IMR-90 (cell line): ENCODE measurements at regions not wholly inside any gene's neighbourhood (a gene's known extent, or its start where the extent isn't known, plus 50 kb on each side); places are given as distances from the start of the nearest gene placed in this dataset.

Source experiments
- ATAC-seq: fragments of 200-7000 bp; cut with Tn5 transposase; 2 replicates; pipeline ENCODE4 v1.9.1; 2020; ENCODE audit warnings: low read depth, mild to moderate bottlenecking, moderate library complexity
- BruUV-seq: library from RNA; stranded (reverse); fragments of 400-500 nt; replicated peaks from 2 replicates; lab custom pipeline; 2021; lab: Mats Ljungman, UMichigan
- CTCF ChIA-PET: fragments of 300-600 bp; formaldehyde crosslinking; extraction: SDS; loops from one replicate; lab custom pipeline; 2021; ENCODE audit warnings: antibody characterized with exemption; lab: Yijun Ruan, JAX
- POLR2A ChIA-PET: fragments of 300-600 bp; sonication (Branson Sonifier 250); formaldehyde crosslinking; loops from one replicate; lab custom pipeline; 2022; ENCODE audit warnings: antibody characterized with exemption; ENCODE audit not compliant: unreplicated experiment; lab: Charles Lee
- DNase-seq: peaks from one replicate; pipeline ENCODE4 v3.0.0; 2013
- H2AFZ ChIP-seq: replicated peaks from 2 replicates; pipeline ENCODE3; 2013; ENCODE audit warnings: low read length, mild to moderate bottlenecking; ENCODE audit not compliant: poor library complexity
- H2AK5ac ChIP-seq: 2 replicates; pipeline ENCODE4 v1.6.1; 2013; ENCODE audit warnings: low read depth, low read length, inconsistent platforms
- H2AK9ac ChIP-seq: replicated peaks from 2 replicates; pipeline ENCODE3; 2013; ENCODE audit warnings: mild to moderate bottlenecking, low read depth, low read length, moderate library complexity; ENCODE audit not compliant: poor library complexity
- H2BK120ac ChIP-seq: 2 replicates; pipeline ENCODE4 v1.6.1; 2013; ENCODE audit warnings: low read depth, low read length, inconsistent platforms
- H2BK15ac ChIP-seq: 3 replicates; pipeline ENCODE4 v1.6.1; 2013; ENCODE audit warnings: low read depth, low read length, inconsistent platforms
- H2BK20ac ChIP-seq: 2 replicates; pipeline ENCODE4 v1.6.1; 2013; ENCODE audit warnings: low read depth, mild to moderate bottlenecking, inconsistent platforms, low read length, moderate library complexity
- H2BK5ac ChIP-seq: 2 replicates; pipeline ENCODE4 v1.6.1; 2013; ENCODE audit warnings: mild to moderate bottlenecking, low read depth, low read length, inconsistent platforms; ENCODE audit not compliant: poor library complexity, severe bottlenecking
- H3K14ac ChIP-seq: replicated peaks from 2 replicates; pipeline ENCODE4 v1.6.1; 2013; ENCODE audit warnings: low read depth, low read length, inconsistent platforms
- H3K18ac ChIP-seq: 2 replicates; pipeline ENCODE4 v1.6.1; 2013; ENCODE audit warnings: low read depth, low read length, control low read depth
- H3K23ac ChIP-seq: 2 replicates; pipeline ENCODE4 v1.6.1; 2013; ENCODE audit warnings: low read depth, low read length, inconsistent platforms
- H3K27ac ChIP-seq: 2 replicates; pipeline ENCODE4 v1.5.1; 2013; ENCODE audit warnings: mild to moderate bottlenecking, control low read depth, low read length; ENCODE audit not compliant: insufficient read depth
- H3K27me3 ChIP-seq: 2 replicates; pipeline ENCODE4 v1.6.1; 2013; ENCODE audit warnings: low read length; ENCODE audit not compliant: control insufficient read depth, insufficient read depth
- H3K36me3 ChIP-seq: 2 replicates; pipeline ENCODE4 v1.6.1; 2013; ENCODE audit warnings: low read length, mixed read lengths; ENCODE audit not compliant: control insufficient read depth, insufficient read depth
- H3K4ac ChIP-seq: 2 replicates; pipeline ENCODE4 v1.6.1; 2013; ENCODE audit warnings: low read depth, low read length, inconsistent platforms
- H3K4me1 ChIP-seq: 2 replicates; pipeline ENCODE4 v1.6.1; 2013; ENCODE audit warnings: low read length, mixed read lengths; ENCODE audit not compliant: control insufficient read depth, insufficient read depth
- H3K4me2 ChIP-seq: 2 replicates; pipeline ENCODE4 v1.6.1; 2013; ENCODE audit warnings: low read depth, mild to moderate bottlenecking, control low read depth, low read length, moderate library complexity
- H3K4me3 ChIP-seq: 2 replicates; pipeline ENCODE4 v1.5.1; 2013; ENCODE audit warnings: low read depth, mild to moderate bottlenecking, control low read depth, low read length, moderate library complexity; ENCODE audit not compliant: insufficient read depth
- H3K56ac ChIP-seq: 2 replicates; pipeline ENCODE4 v1.6.1; 2013; ENCODE audit warnings: low read length, inconsistent platforms; ENCODE audit not compliant: insufficient read depth; ENCODE audit errors: extremely low read depth
- H3K79me1 ChIP-seq, 2 experiments: 2 replicates each; pipeline ENCODE4 v1.6.1; 2013; ENCODE audit warnings: low read length in 2 of 2, inconsistent platforms in 1 of 2, low read depth in 1 of 2
- H3K9ac ChIP-seq: 2 replicates; pipeline ENCODE4 v1.6.1; 2013; ENCODE audit warnings: low read depth, low read length, control low read depth
- H3K9me1 ChIP-seq: 2 replicates; pipeline ENCODE4 v1.6.1; 2013; ENCODE audit warnings: low read length, inconsistent platforms; ENCODE audit not compliant: insufficient read depth
- H3K9me3 ChIP-seq: 2 replicates; pipeline ENCODE4 v1.6.1; 2013; ENCODE audit warnings: low read length; ENCODE audit not compliant: control insufficient read depth, insufficient read depth
- H4K20me1 ChIP-seq: 2 replicates; pipeline ENCODE4 v1.6.1; 2013; ENCODE audit warnings: low read length, inconsistent platforms; ENCODE audit not compliant: insufficient read depth
- H4K5ac ChIP-seq: 2 replicates; pipeline ENCODE4 v1.6.1; 2013; ENCODE audit warnings: mild to moderate bottlenecking, low read depth, low read length, control low read depth
- H4K8ac ChIP-seq, 2 experiments: 2 replicates each; pipeline ENCODE4 v1.6.1; 2013; ENCODE audit warnings: low read depth in 2 of 2, low read length in 2 of 2, control low read depth in 1 of 2, inconsistent platforms in 1 of 2
- H4K91ac ChIP-seq: 2 replicates; pipeline ENCODE4 v1.6.1; 2013; ENCODE audit warnings: low read depth, low read length, inconsistent platforms; ENCODE audit not compliant: insufficient read depth
- CEBPB ChIP-seq: IDR thresholded peaks from 2 replicates; pipeline ENCODE4 v1.6.1; 2012; ENCODE audit warnings: low read depth, low read length, improper control_type of control experiment
- USF2 ChIP-seq: fragments of 150-350 bp; IDR thresholded peaks from 2 replicates; pipeline ENCODE4 v1.6.1; 2017; ENCODE audit warnings: mild to moderate bottlenecking, antibody characterized with exemption, low read length, low read depth
- WGBS, 2 experiments: methylation state at CpG; one replicate each; pipeline versions ENCODE4 v1.1.5 to v1.1.7; 2013; ENCODE audit warnings: missing lambda C conversion rate in 2 of 2; ENCODE audit not compliant: insufficient read length in 1 of 2; ENCODE audit errors: extremely low coverage in 2 of 2; 5-methylcytosine and 5-hydroxymethylcytosine counted together
- dilution Hi-C: fragments of 300-500 bp; cut with HindIII; formaldehyde crosslinking; loops from one replicate; pipeline ENCODE4 v1.14.3; 2018; ENCODE audit warnings: low sequenced_read_pairs; ENCODE audit not compliant: unreplicated experiment
- in situ Hi-C: fragments of 300-500 bp; cut with MboI; formaldehyde crosslinking; loops from 3 replicates; pipeline ENCODE4 v1.14.3; 2019; ENCODE audit warnings: low sequenced_read_pairs, inconsistent platforms, mixed read lengths
- intact Hi-C: fragments of 100-400 bp; cut with micrococcal nuclease; formaldehyde crosslinking; loops from 2 replicates; pipeline ENCODE4 v1.10.0; 2022

GRCh38 chr7:84700563-84701370 is 486.1 kb downstream of the SEMA3D start:
- H3K23ac ChIP-seq, result peak overlapping the region; percentile 24; the same call in 1 of the 2 replicates
- no peak overlapping the region for H3K27ac ChIP-seq
- H3K56ac ChIP-seq, result peak overlapping the region; percentile 28; the same call in 1 of the 2 replicates
- no peaks in the 10 kb centered on the region for H3K79me1 ChIP-seq
- H2BK15ac ChIP-seq, result peak overlapping the region; percentile 67; the same call in 2 of the 3 replicates
- no peak overlapping the region for H2AK9ac ChIP-seq
- CTCF ChIA-PET, result interaction anchor here (0.5 kb wide), 1 partner anchor 864 kb away, joined by 3 read pairs; no protein-coding TSS in a partner anchor
- in situ Hi-C loops (no loop called here), intact Hi-C loops (no loop called here), dilution Hi-C loops (no loop called here)
- H2BK20ac ChIP-seq, result peak overlapping the region; percentile 88; the same call in 1 of the 2 replicates
- no peak overlapping the region for H3K18ac ChIP-seq
- H3K14ac ChIP-seq, result 0 out of 2 replicates have a peak overlapping the region, but pooled peaks have one; percentile 63
- no peak overlapping the region for H4K5ac ChIP-seq
- H3K4me2 ChIP-seq, result no peak overlapping the region
- H3K9ac ChIP-seq, result no peak overlapping the region
- H2AK5ac ChIP-seq, result 0 out of 2 replicates have a peak overlapping the region, but pooled peaks have one; percentile 43
- no TSS peak for BruUV-seq
- H2BK120ac ChIP-seq, result peak overlapping the region; percentile 83
- POLR2A ChIA-PET, result no interaction called here
- H3K9me3 ChIP-seq, result no peaks in the 10 kb centered on the region; the same call in 1 of the 2 replicates
- DNase-seq, result peak; percentile 38
- no peak overlapping the region for H4K91ac ChIP-seq
- H2AFZ ChIP-seq, result no peak overlapping the region
- H3K4ac ChIP-seq, result peak overlapping the region; percentile 35; the same call in 1 of the 2 replicates
- H3K4me1 ChIP-seq, result peaks cover 4% of the 10 kb centered on the region; the same call in 1 of the 2 replicates
- no peak overlapping the region for H3K4me3 ChIP-seq
- WGBS, 2 experiments, result no CpG with 5 or more reads among the region's 2 CpGs
- H3K9me1 ChIP-seq, result peaks cover 3% of the 10 kb centered on the region
- no peaks in the 10 kb centered on the region for H3K36me3 ChIP-seq
- no peaks in the 10 kb centered on the region for H4K20me1 ChIP-seq
- peak overlapping the region; percentile 83 for H2BK5ac ChIP-seq
- no peak for ATAC-seq
- no peak for TF ChIP-seq USF2
- peak; percentile 65 for TF ChIP-seq CEBPB
- H4K8ac ChIP-seq, result peak overlapping the region in 1 of 2 experiments; percentile 10; a peak in 1 of 4 replicates
- H3K27me3 ChIP-seq, result no peaks in the 10 kb centered on the region
